Neural crest cell (in vitro differentiated cells): ENCODE measurements at regions not wholly inside any gene's neighbourhood (a gene's known extent, or its start where the extent isn't known, plus 50 kb on each side); places are given as distances from the start of the nearest gene placed in this dataset.
"Not testable (repeated sequence)": the region's sequence is repeated elsewhere in the genome, so short reads cannot be mapped to it uniquely, and the experiment has no call there.

Source experiments
- DNase-seq: peaks from one replicate; pipeline ENCODE4 v3.0.0; 2021; ENCODE audit warnings: low read depth, mixed read lengths, low spot score
- H3K27ac Mint-ChIP-seq: one replicate; pipeline ENCODE4 v1.8.0; 2021; ENCODE audit warnings: mild to moderate bottlenecking, mixed read lengths; ENCODE audit not compliant: unreplicated experiment
- H3K27me3 Mint-ChIP-seq: 2 replicates; pipeline ENCODE4 v1.8.0; 2021; ENCODE audit warnings: low read depth, mild to moderate bottlenecking, mixed read lengths
- H3K36me3 Mint-ChIP-seq: 2 replicates; pipeline ENCODE4 v1.8.0; 2021; ENCODE audit warnings: low read depth, mild to moderate bottlenecking, mixed read lengths
- H3K4me1 Mint-ChIP-seq: 2 replicates; pipeline ENCODE4 v1.8.0; 2021; ENCODE audit warnings: mixed read lengths
- H3K4me3 Mint-ChIP-seq: one replicate; pipeline ENCODE4 v1.8.0; 2021; ENCODE audit warnings: mild to moderate bottlenecking, mixed read lengths
- H3K9me3 Mint-ChIP-seq: 2 replicates; pipeline ENCODE4 v1.8.0; 2021; ENCODE audit warnings: mixed read lengths
- TF ChIP-seq, protein P1 (sequence below): fragments of 200-600 bp; sonication (generic); conservative IDR thresholded peaks from 2 replicates; pipeline ENCODE4 v1.5.0; 2021; ENCODE audit warnings: antibody characterized with exemption, mild to moderate bottlenecking

DNA sequence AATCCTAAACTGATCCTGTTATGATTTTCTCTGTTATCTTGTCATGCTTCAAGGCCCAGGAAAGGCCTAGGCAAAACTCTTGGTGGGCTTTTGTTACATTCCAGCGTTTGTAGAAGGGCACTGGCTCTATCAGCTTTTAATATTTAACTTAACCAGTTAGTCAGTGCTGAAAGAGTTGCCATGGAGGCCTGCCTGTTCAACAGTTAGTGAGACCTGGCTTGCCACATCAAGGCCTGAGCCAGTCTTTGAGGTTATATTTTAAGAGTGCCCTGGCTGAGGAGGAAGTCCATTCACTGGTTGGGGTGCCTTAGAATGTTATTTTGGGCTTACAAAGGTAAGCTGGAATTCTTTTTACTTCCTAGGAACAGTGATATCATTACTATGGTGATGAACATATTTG is 144.1 kb upstream of the NRG3 start:
- Mint-ChIP-seq H3K27me3 (no peaks in the 10 kb centered on the region), H3K9me3 (peaks cover 2% of the 10 kb centered on the region), H3K4me3 (no peak overlapping the region), H3K27ac (no peak overlapping the region), H3K4me1 (peaks cover 14% of the 10 kb centered on the region), H3K36me3 (no peaks in the 10 kb centered on the region)
- TF ChIP-seq, protein P1, sequence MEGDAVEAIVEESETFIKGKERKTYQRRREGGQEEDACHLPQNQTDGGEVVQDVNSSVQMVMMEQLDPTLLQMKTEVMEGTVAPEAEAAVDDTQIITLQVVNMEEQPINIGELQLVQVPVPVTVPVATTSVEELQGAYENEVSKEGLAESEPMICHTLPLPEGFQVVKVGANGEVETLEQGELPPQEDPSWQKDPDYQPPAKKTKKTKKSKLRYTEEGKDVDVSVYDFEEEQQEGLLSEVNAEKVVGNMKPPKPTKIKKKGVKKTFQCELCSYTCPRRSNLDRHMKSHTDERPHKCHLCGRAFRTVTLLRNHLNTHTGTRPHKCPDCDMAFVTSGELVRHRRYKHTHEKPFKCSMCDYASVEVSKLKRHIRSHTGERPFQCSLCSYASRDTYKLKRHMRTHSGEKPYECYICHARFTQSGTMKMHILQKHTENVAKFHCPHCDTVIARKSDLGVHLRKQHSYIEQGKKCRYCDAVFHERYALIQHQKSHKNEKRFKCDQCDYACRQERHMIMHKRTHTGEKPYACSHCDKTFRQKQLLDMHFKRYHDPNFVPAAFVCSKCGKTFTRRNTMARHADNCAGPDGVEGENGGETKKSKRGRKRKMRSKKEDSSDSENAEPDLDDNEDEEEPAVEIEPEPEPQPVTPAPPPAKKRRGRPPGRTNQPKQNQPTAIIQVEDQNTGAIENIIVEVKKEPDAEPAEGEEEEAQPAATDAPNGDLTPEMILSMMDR: no peak
- no peak for DNase-seq

DNA sequence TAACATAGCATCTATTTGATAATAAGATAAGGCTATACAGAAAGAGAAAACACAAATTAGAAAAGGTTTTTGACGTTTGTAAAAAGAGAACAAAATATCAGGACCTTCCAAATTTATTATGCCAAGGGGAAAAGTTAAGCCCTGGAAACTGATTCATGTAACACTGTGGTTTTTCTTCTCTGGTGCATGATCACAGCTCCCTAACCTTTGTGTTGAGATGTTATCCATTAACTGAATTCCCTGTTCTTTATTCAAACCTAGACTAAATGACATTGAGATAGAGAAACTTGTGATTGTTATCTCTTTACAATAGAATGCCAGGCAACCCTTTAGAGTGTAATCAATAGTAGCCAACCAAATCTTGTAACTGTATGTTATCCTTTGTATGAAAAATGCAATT is 141.5 kb upstream of the NRG3 start:
- peaks cover 6% of the 10 kb centered on the region for H3K9me3 Mint-ChIP-seq
- no peak for DNase-seq
- TF ChIP-seq, protein P1: no peak
- H3K27me3 Mint-ChIP-seq: no peaks in the 10 kb centered on the region
- H3K36me3 Mint-ChIP-seq: peaks cover 2% of the 10 kb centered on the region
- no peaks in the 10 kb centered on the region for H3K4me1 Mint-ChIP-seq
- no peak overlapping the region for H3K27ac Mint-ChIP-seq
- no peak overlapping the region for H3K4me3 Mint-ChIP-seq

DNA sequence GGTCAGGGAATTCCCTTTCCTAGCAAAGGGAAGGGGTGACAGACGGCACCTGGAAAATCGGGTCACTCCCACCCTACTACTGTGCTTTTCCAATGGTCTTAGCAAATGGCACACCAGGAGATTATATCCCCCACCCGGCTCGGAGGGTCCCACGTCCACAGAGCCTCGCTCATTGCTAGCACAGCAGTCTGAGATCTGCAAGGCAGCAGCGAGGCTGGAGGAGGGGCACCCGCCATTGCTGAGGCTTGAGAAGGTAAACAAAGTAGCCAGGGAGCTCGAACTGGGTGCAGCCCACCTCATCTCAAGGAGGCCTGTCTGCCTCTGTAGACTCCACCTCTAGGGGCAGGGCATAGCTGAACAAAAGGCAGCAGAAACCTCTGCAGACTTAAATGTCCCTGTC is 139.8 kb upstream of the NRG3 start:
- DNase-seq, H3K27me3 Mint-ChIP-seq, H3K4me1 Mint-ChIP-seq, H3K27ac Mint-ChIP-seq, H3K4me3 Mint-ChIP-seq, H3K36me3 Mint-ChIP-seq, H3K9me3 Mint-ChIP-seq: not testable (repeated sequence)

DNA sequence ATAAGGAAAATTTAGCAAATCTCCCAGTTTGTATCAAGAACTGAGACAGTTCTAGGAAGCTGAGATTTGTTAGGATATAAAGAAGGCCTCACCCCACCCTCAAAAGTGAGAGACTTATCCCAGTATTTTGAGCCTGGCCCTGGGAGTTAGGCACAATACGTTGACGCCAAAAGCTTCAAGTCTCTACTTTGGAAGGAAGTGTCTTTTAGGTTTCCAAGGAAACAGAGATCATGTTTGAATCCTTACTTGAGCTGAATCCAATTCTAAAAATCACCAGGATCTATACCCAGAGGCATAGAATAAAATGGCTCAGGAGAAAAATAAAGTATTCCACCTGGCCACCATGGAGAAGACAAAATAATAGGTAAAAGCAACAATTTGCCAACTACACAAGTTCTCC is 115.9 kb upstream of the NRG3 start:
- Mint-ChIP-seq H3K36me3 (no peaks in the 10 kb centered on the region), H3K4me1 (no peaks in the 10 kb centered on the region), H3K27me3 (peaks cover 4% of the 10 kb centered on the region), H3K9me3 (peaks cover 5% of the 10 kb centered on the region), H3K4me3 (no peak overlapping the region), H3K27ac (no peak overlapping the region)
- TF ChIP-seq, protein P1: no peak
- DNase-seq: no peak

DNA sequence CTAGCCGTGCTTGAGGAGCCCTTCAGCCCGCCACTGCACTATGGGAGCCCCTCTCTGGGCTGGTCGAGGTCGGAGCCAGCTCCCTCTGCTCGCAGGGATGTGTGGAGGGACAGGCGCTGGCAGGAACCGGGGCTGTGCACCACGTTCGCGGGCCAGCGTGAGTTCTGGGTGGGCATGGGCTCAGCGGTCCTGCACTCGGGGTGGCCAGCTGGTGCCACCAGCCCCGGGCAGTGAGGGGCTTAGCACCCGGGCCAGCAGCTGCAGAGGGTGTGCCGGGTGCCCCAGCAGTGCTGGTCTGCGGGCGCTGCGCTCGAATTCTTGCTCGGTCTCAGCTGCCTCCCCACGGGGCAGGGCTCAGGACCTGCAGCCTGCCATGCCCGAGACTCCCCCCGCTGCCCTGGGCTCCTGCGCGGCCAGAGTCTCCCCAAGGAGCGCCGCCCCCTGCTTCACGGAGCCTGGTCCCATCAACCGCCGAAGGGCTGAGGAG is 90.8 kb upstream of the NRG3 start:
- Mint-ChIP-seq H3K27me3 (no peaks in the 10 kb centered on the region), H3K9me3 (peaks cover 7% of the 10 kb centered on the region), H3K4me3 (no peak overlapping the region), H3K27ac (no peak overlapping the region), H3K36me3 (no peaks in the 10 kb centered on the region), H3K4me1 (no peaks in the 10 kb centered on the region)
- TF ChIP-seq, protein P1: no peak
- DNase-seq: no peak

DNA sequence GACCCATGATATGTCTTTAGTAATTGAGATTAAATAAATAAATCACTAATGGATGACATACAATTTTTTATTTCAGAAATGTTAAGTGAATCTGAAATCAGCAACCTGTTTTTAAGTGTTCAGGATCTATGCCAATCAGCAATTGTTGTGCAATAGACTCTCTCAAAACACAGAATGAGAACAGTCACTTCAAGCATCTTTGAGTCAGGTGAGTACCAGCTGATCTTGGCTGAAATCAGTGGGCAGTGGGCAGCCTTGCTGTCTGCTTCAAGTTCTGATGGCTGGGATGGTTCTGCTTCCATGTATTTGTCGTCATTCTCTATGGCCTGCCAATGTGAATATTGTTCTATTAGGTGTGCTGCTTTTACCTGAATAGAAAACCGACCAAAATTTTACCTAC is 82.3 kb upstream of the NRG3 start:
- Mint-ChIP-seq H3K9me3 (no peaks in the 10 kb centered on the region), H3K27me3 (peaks cover 2% of the 10 kb centered on the region), H3K4me3 (no peak overlapping the region), H3K4me1 (no peaks in the 10 kb centered on the region), H3K36me3 (no peaks in the 10 kb centered on the region), H3K27ac (no peak overlapping the region)
- TF ChIP-seq, protein P1: no peak
- no peak for DNase-seq
